ENCODE measurements at regions not wholly inside any gene's neighbourhood (a gene's known extent, or its start where the extent isn't known, plus 50 kb on each side); places are given as distances from the start of the nearest gene placed in this dataset.

DNA sequence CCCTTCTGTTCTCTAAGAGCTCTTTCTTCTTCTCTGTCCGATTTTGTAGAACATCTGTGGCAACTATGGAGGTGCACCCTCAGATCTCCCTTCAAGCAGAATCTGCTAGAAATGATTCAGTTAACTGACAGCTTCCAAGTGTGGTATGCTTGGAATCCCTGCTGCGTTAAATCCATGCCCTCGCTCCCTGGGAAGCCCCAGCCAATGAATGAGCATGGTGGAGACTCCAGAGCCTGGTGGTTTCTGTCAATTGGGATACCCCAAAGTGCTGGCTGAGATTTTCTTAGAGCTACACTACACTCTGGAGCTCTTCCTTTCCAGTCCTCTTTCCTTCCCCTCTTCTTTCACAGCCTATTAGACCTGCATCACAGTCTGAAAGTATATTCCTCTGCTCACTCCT lies 116.3 kb upstream of the C1orf21 start (continued):
- TF ChIP-seq IKZF3 (tag by site-specific recombination; IDR thresholded peaks at IDR 0.05) (no peak), ZNF624 (tag by site-specific recombination; IDR thresholded peaks at IDR 0.05) (no peak), KLF8 (tag by site-specific recombination; IDR thresholded peaks at IDR 0.05) (no peak), RBAK (tag by site-specific recombination; IDR thresholded peaks at IDR 0.05) (no peak), WT1 (tag by site-specific recombination; IDR thresholded peaks at IDR 0.05) (no peak), ZNF658 (tag by site-specific recombination; IDR thresholded peaks at IDR 0.05) (no peak)
- TF ChIP-seq, protein P1, sequence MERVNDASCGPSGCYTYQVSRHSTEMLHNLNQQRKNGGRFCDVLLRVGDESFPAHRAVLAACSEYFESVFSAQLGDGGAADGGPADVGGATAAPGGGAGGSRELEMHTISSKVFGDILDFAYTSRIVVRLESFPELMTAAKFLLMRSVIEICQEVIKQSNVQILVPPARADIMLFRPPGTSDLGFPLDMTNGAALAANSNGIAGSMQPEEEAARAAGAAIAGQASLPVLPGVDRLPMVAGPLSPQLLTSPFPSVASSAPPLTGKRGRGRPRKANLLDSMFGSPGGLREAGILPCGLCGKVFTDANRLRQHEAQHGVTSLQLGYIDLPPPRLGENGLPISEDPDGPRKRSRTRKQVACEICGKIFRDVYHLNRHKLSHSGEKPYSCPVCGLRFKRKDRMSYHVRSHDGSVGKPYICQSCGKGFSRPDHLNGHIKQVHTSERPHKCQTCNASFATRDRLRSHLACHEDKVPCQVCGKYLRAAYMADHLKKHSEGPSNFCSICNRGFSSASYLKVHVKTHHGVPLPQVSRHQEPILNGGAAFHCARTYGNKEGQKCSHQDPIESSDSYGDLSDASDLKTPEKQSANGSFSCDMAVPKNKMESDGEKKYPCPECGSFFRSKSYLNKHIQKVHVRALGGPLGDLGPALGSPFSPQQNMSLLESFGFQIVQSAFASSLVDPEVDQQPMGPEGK (tag by site-specific recombination; IDR thresholded peaks at IDR 0.05) = no peak

DNA sequence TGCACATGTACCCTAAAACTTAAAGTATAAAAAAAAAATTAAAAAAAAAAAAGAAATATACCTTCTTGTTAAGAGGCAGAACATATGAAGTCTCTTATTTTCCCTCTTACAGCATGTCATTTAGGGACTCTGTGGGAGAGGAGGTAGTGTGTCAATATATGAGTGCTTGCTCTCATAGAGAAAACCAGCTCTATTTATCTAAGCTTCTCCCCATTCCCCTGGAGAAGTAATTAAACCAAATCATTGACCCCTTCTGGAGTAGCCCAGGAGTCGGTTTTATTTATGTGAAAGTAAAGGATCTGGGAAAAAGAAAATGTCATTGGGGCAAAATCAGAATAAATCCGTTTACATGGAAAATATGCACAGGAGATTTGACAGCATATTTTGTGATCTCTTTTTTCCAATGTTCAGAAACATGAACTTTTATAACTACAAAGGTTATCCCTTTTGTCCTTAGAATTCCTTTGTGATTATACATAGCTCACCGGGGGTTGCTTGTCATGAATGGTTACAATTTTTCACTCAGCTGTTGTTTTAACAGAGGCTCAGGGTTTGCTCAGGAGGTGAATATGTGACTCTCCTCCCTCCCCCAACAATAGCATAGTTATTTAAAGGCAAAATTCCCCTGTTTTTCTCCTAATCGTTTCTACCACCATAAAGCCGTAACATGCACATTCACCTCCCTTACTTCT lies 114.5 kb upstream of the C1orf21 start:
- no peak overlapping the region for H3K27ac ChIP-seq (ENCODE audit: extremely low read depth, low read depth, low read length)
- H3K36me3 ChIP-seq (ENCODE audit: control insufficient read depth in 2 of 2, insufficient read depth in 1 of 2, low read length in 2 of 2) = no peaks in the 10 kb centered on the region
- ChIA-PET CTCF (interaction anchor here (0.7 to 1.4 kb wide), 2 partner anchors 197 to 391 kb away, joined by 3 read pairs; no protein-coding TSS in a partner anchor), POLR2A (interaction anchor here (0.7 kb wide), 1 partner anchor 53 kb away, joined by 3 read pairs; no protein-coding TSS in a partner anchor)
- H3K4me3 ChIP-seq (ENCODE audit: low read depth, low read length) = no peak overlapping the region
- peak; percentile 83 for TF ChIP-seq GLIS1 (tag by site-specific recombination; IDR thresholded peaks at IDR 0.05)
- TF ChIP-seq ZNF274 (IDR thresholded peaks at IDR 0.05; ENCODE audit: low read length) = no peak
- TF ChIP-seq ZNF274 (tag by site-specific recombination; IDR thresholded peaks at IDR 0.05; ENCODE audit: borderline replicate concordance) = no peak
- H3K4me1 ChIP-seq (ENCODE audit: control insufficient read depth, insufficient read depth, low read length) = no peaks in the 10 kb centered on the region
- H3K9me3 ChIP-seq (ENCODE audit: control insufficient read depth, insufficient read depth, low read depth, low read length) = no peaks in the 10 kb centered on the region

DNA sequence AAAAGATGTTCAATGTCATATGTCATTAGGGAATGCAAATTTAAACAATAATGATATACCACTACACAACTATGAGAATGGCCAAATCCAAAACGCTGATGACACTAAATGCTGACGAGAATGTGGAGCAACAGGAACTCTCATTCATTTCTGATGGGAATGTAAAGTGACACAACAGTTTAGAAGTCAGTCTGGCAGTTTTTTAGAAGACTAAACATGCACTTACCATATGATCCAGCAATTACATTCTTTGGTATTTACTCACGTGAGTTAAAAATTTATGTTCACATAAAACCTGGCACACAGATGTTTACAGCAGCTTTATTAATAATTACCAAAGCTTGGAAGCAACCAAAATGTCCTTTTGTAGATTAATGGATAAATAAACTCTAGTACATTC lies 110.4 kb upstream of the C1orf21 start:
- CTCF ChIA-PET = no interaction called here
- TF ChIP-seq, protein P2, sequence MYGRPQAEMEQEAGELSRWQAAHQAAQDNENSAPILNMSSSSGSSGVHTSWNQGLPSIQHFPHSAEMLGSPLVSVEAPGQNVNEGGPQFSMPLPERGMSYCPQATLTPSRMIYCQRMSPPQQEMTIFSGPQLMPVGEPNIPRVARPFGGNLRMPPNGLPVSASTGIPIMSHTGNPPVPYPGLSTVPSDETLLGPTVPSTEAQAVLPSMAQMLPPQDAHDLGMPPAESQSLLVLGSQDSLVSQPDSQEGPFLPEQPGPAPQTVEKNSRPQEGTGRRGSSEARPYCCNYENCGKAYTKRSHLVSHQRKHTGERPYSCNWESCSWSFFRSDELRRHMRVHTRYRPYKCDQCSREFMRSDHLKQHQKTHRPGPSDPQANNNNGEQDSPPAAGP (tag by site-specific recombination; IDR thresholded peaks at IDR 0.05) = no peak
- TF ChIP-seq ZNF670 (tag by site-specific recombination; IDR thresholded peaks at IDR 0.05; ENCODE audit: low read depth) = no peak
- TF ChIP-seq, protein P3, sequence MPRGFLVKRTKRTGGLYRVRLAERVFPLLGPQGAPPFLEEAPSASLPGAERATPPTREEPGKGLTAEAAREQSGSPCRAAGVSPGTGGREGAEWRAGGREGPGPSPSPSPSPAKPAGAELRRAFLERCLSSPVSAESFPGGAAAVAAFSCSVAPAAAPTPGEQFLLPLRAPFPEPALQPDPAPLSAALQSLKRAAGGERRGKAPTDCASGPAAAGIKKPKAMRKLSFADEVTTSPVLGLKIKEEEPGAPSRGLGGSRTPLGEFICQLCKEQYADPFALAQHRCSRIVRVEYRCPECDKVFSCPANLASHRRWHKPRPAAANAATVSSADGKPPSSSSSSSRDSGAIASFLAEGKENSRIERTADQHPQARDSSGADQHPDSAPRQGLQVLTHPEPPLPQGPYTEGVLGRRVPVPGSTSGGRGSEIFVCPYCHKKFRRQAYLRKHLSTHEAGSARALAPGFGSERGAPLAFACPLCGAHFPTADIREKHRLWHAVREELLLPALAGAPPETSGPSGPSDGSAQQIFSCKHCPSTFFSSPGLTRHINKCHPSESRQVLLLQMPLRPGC (tag by site-specific recombination; IDR thresholded peaks at IDR 0.05) = no peak
- no peak for TF ChIP-seq ZEB2 (tag by site-specific recombination; IDR thresholded peaks at IDR 0.05)
- no peak for TF ChIP-seq ZNF768 (tag by site-specific recombination; IDR thresholded peaks at IDR 0.05)
- TF ChIP-seq ZNF664 (tag by site-specific recombination; IDR thresholded peaks at IDR 0.05) = no peak
- no peak for TF ChIP-seq ZNF654 (tag by site-specific recombination; IDR thresholded peaks at IDR 0.05; ENCODE audit: low read depth)
- TF ChIP-seq ZNF624 (tag by site-specific recombination; IDR thresholded peaks at IDR 0.05) = no peak
- TF ChIP-seq, protein P4, sequence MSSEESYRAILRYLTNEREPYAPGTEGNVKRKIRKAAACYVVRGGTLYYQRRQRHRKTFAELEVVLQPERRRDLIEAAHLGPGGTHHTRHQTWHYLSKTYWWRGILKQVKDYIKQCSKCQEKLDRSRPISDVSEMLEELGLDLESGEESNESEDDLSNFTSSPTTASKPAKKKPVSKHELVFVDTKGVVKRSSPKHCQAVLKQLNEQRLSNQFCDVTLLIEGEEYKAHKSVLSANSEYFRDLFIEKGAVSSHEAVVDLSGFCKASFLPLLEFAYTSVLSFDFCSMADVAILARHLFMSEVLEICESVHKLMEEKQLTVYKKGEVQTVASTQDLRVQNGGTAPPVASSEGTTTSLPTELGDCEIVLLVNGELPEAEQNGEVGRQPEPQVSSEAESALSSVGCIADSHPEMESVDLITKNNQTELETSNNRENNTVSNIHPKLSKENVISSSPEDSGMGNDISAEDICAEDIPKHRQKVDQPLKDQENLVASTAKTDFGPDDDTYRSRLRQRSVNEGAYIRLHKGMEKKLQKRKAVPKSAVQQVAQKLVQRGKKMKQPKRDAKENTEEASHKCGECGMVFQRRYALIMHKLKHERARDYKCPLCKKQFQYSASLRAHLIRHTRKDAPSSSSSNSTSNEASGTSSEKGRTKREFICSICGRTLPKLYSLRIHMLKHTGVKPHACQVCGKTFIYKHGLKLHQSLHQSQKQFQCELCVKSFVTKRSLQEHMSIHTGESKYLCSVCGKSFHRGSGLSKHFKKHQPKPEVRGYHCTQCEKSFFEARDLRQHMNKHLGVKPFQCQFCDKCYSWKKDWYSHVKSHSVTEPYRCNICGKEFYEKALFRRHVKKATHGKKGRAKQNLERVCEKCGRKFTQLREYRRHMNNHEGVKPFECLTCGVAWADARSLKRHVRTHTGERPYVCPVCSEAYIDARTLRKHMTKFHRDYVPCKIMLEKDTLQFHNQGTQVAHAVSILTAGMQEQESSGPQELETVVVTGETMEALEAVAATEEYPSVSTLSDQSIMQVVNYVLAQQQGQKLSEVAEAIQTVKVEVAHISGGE (tag by site-specific recombination; conservative IDR thresholded peaks at IDR 0.05; ENCODE audit: low read depth) = no peak
- H3K9me3 ChIP-seq (ENCODE audit: control insufficient read depth, insufficient read depth, low read depth, low read length) = no peaks in the 10 kb centered on the region
- H3K36me3 ChIP-seq (ENCODE audit: control insufficient read depth in 2 of 2, insufficient read depth in 1 of 2, low read length in 2 of 2) = no peaks in the 10 kb centered on the region
- POLR2A ChIA-PET = no interaction called here
- no peaks in the 10 kb centered on the region for H3K4me1 ChIP-seq (ENCODE audit: control insufficient read depth, insufficient read depth, low read length)
- no peak overlapping the region for H3K4me3 ChIP-seq (ENCODE audit: low read depth, low read length)
- H3K27ac ChIP-seq (ENCODE audit: extremely low read depth, low read depth, low read length) = no peak overlapping the region
